GM12872 (cell line): ENCODE measurements at regions not wholly inside any gene's neighbourhood (a gene's known extent, or its start where the extent isn't known, plus 50 kb on each side); places are given as distances from the start of the nearest gene placed in this dataset.

Experiments used
- CTCF ChIP-seq: IDR thresholded peaks from 3 replicates; pipeline ENCODE4 v1.5.1; 2011; ENCODE audit warnings: low read depth, mild to moderate bottlenecking, low read length, moderate library complexity; ENCODE audit not compliant: insufficient read depth

GRCh38 chr10:104580774-104581675 lies 60.1 kb upstream of the SORCS3 start:
- TF ChIP-seq CTCF: peak; percentile 88

DNA sequence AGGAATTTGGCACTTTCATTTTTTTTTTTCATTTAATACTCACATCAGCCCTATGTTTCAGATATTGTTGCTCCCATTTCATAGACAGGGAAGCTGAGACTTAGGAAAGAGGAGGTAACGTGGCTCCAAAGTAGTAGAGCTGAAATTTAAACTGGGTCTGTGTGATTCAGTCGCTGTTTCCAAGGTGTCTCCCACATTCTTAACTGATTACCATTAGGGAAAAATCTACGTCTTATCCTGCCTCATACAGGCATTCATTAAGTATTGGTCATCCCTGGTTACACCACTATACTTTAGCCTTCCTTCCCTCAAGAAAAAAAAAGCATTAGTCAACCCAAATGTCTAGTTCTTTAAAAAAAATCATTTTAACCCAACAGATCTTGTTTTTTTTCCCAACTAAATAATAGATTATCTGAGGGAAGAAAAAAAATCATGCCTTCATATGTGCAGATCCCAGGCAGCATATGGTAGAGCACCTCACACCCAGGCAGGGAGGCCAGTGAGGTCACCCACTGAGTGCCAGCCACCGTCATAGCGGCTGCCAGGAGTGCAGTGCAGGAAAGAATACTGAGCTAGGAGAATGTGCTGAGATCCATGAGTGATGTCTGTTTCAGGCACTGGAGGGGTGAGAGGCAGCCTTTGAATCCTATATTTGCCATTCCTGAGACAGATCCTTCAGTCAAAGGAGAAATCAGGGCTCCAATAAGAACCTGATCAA lies 59.0 kb upstream of the SORCS3 start:
- no peak for TF ChIP-seq CTCF

DNA sequence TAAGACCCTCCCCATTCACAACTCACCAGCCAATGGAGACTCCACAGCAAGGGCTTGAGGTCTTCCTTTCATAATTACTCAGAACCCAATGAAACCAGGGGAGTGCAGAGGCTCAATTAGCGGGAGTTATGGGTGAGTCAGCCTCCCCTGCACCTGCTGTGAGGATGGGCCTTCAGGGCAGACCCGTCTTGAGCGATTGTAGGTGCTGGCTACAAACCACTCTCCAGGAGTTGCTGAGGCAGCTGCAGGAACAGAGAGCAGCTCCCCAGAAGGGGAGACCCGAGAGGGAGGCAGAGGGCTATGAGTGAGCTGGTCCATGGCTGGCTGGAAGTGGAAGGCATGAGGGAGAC lies 58.5 kb upstream of the SORCS3 start:
- no peak for TF ChIP-seq CTCF

- no peak for TF ChIP-seq CTCF
These were observed 58.1 kb upstream of the SORCS3 start for GRCh38 chr10:104582966-104583365.

DNA sequence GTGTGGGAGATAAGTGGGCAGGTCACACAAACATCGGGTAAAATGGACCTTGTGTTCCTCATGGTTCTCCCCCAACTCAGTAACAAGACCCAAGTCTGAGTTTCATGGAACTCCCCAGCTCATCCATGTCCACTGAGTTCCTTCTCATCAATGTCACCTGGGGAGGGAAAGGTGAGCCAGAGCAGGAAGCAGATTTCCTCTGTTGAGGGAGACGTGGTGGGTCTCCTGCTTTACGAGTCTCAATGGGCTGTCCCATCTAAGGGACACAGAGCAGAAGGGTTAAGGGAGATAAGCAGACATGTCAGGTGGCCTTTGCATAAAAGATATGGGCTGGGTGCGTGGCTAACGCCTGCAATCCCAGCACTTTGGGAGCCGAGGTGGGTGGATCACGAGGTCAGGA lies 56.5 kb upstream of the SORCS3 start:
- TF ChIP-seq CTCF: no peak

DNA sequence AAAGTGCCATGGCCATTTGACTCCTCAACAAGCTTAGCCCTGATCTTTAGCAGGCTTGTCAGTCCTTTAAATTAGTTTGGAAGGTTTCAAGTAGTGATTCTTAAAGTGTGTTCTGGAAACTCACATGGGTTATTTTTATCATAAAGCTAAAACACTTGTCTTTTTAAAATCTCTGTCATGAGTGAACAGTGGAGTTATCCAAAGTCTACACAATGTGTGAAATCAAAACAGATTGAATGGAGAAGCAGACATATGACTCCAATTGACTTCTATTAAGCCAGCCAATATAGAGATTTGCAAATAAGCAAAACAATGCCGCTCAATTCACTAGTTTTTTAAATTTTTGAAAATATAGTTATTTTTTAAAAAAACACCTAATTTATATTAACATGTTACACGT lies 53.3 kb upstream of the SORCS3 start:
- no peak for TF ChIP-seq CTCF

DNA sequence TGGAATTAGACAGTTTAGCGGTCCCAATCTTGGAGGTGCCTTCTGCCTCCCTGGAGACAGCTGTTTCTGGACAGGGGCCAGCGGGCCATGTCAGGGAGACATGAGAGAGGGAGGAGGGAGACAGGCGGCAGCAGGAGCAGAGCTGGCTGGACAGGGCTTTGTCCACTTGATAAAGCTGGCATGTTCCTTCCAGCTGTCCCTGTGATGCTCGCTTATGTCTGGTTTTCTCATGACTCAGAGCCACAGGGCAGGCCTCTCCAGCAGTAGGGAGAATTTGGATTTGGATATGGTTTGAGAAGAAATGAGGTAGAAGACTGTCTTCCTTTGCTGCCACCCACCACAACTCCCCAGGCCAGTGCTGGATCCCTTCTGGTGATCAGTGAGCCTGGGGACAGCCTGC lies 51.7 kb upstream of the SORCS3 start:
- TF ChIP-seq CTCF: no peak
